ENCODE measurements at regions not wholly inside any gene's neighbourhood (a gene's known extent, or its start where the extent isn't known, plus 50 kb on each side); places are given as distances from the start of the nearest gene placed in this dataset.

DNA sequence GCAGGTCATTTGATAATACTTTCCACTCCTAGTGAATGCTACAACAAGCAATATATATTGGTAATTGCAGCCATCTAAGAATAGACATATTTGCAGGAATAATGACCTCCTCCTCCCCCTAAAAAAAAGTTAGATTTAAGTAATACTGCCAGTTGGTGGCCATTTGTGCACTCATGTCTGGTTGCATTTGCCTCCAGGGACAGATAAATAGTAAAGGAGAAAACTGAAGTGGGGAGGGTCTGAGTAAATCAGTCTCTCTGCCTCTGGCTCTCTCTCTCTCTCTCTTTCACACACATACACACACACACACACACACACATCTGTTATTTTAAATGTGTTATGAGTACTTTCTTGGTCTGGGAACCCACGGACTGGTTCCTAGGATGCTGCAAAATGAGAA lies 125.5 kb upstream of the UQCRFS1 start:
- TF ChIP-seq REST (IDR thresholded peaks at IDR 0.05; ENCODE audit: low read depth) (no peak), RAD21 (IDR thresholded peaks at IDR 0.05; ENCODE audit: low read depth) (no peak), CREB1 (IDR thresholded peaks at IDR 0.05; ENCODE audit: low read depth) (no peak), NFIC (IDR thresholded peaks at IDR 0.05) (no peak), EP300 (IDR thresholded peaks at IDR 0.05; ENCODE audit: borderline replicate concordance) (no peak), TAF1 (IDR thresholded peaks at IDR 0.05; ENCODE audit: low read depth) (no peak), TCF12 (IDR thresholded peaks at IDR 0.05; ENCODE audit: low read depth) (no peak), USF1 (IDR thresholded peaks at IDR 0.05) (no peak), EGR1 (IDR thresholded peaks at IDR 0.05) (no peak), YY1 (IDR thresholded peaks at IDR 0.05; ENCODE audit: low read depth) (no peak), FOXM1 (IDR thresholded peaks at IDR 0.05; ENCODE audit: borderline replicate concordance, low read depth) (no peak), TEAD4 (IDR thresholded peaks at IDR 0.05) (no peak), CEBPB (IDR thresholded peaks at IDR 0.05) (no peak)
- TF ChIP-seq, protein P1, sequence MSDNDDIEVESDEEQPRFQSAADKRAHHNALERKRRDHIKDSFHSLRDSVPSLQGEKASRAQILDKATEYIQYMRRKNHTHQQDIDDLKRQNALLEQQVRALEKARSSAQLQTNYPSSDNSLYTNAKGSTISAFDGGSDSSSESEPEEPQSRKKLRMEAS (IDR thresholded peaks at IDR 0.05) = no peak
